NCI-H2196 treated with DMSO at 0.1 percent for 48 hours (cell line): ENCODE measurements at regions not wholly inside any gene's neighbourhood (a gene's known extent, or its start where the extent isn't known, plus 50 kb on each side); places are given as distances from the start of the nearest gene placed in this dataset.
A peak's percentile ranks its signal among the peaks of the same experiment; 100 is the strongest.

ENCODE experiments used
- DNase-seq: peaks from one replicate; lab custom pipeline; 2025; ENCODE audit not compliant: unreplicated experiment; lab: John Stamatoyannopoulos, UW

DNA sequence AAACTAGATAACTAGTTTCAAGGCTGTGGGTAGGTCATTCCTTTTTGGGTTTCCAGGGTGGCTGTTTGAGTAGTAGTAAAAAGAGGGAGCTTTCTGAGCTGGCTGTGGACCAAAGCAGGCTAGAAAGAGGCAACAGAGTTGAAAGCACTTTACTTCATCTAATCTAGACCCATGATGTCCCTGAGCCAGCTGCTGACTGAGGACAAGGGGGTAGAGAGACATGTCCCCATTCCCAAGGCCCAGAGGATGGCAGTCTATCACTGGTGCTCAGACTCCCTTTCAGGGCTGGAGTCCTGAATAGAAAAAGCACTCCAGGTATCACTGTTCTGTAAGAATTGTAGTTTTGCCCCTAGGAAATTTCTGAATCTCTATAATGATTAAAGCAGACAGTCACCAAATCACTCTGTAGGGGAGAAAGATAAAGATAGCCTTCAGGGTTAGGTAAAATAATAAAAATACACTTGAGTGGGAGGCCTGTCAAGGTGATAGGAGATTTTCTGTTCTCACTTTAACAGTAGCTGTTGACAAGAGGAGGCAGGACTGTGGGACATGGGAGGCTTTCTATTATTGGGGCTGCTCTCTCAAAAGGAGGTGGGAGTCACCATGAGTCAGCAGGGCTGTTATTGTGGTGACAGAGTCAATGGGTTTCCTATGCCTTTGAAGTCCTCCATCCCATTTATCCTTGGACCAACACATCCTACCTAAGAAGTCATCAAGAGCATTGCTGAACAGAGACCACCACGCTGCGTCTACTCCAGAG lies 190.2 kb upstream of the MPHOSPH6 start:
- DNase-seq = no peak

GRCh38 chr16:82358606-82359221 lies 188.7 kb upstream of the MPHOSPH6 start:
- no peak for DNase-seq

DNA sequence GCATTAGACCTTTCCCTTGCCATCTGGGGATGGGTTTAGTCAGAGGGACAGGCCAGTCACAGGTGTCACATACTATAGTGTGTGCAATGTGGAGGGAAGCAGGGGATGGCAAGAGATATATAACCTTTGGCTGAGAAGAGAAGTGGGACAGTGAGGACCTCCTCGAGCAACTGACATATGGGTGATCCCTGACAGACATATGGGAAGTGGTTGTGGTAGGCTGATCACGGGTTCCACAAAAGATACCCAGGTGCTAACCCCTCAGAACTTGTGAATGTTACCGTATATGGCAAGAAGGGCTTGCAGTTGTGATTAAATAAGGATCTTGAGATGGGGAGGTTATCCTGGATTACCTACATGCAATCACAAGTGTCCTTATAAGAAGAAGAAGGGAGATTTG lies 188.1 kb upstream of the MPHOSPH6 start:
- DNase-seq = no peak

DNA sequence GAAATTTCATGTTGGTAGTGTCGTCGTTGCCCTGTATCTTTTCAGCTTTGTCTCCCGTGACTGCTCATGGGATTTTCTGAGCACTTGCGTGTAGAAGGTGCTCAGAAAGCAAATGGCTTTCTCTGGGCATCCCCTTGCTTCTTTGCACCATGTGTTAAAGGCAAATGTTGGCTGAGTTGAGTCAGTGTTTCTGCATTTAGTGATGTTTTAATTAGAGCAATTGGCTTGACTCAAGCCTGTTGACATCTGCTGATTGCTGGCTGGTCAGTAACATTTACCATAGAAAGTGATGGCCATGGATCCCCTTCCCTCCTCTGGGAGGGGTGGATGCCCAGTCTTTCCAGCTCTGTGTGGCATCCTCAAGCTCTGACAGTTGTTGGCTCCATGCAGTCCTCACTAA lies 187.2 kb upstream of the MPHOSPH6 start:
- no peak for DNase-seq

DNA sequence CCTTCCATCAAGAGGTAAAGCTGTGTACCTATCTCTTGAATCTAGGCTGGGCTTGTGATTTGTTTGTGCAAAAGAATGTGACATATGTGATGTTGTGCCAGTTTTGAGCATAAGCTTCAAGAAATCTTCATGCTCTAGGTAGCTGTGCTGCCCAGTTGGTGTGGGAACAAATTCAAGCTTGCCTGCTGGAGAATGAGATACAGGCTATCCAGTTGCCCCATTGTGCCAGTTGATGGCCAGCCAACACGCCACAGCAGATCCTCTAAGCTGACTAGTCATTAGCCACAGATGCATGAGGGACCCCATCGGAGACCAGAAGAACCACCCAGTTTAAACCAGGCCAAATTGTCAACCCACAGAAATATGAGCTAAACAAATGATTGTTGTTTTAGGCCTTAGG lies 180.5 kb upstream of the MPHOSPH6 start:
- DNase-seq = no peak

GRCh38 chr16:82345318-82345717 lies 175.3 kb upstream of the MPHOSPH6 start:
- DNase-seq = no peak

DNA sequence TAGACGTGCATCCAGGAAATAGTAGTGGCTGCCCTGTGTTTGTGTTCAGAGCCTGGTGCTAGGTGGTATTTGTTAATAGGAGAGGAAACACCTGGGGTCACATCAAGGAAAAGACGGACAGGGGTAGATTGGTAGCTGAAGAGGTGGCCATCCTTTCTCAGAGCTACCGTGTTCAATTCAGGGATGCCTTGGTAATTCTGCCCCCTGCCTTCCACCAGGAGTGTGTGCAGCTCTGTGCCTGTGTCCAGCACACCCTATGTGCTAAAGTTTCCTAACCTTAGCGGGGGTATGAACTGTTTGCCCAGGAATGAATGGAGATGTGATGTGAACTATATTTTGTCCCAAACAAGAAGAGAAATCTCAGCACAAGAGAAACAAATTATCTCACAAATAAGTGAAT lies 174.1 kb upstream of the MPHOSPH6 start:
- no peak for DNase-seq

GRCh38 chr16:82341146-82341669 lies 171.2 kb upstream of the MPHOSPH6 start:
- no peak for DNase-seq

GRCh38 chr16:82340531-82340930 lies 170.5 kb upstream of the MPHOSPH6 start:
- no peak for DNase-seq

GRCh38 chr16:82337355-82337754 lies 167.3 kb upstream of the MPHOSPH6 start:
- DNase-seq = no peak

DNA sequence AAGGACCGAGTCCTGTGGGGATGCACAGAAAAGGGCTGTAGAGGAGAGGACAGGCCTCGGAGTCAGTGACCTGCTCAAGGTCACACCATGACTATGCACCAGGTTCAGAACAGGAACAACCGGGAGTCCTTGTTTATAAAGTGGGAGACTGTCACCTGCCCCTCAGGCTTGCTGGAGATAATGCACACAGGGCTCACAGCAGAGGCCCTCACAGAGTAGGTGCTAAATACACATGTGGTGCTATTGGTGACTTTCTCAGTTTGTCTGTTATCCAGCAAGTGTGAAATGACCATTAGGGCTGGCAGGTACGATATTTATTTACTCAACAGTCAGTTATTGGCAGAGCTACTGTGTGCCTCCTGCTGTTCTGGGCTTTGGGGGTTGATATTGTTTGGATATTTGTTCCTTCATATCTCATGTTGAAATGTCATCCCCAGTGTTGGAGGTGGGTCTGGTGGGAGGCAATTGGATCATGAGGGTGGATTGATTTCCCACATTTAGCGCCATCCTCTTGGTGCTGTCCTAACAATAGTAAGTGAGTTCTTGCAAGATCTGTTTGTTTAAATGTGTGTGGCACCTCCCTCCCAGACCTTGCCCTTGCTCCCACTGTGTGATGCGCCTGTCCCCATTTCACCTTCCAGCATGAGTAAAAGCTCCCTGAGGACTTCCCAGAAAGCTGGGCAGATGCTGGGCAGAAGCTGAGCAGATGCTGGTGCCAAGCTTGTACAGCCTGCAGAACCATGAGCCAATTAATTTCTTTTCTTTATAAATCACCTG lies 162.1 kb upstream of the MPHOSPH6 start:
- DNase-seq = no peak

- no peak for DNase-seq
Observed at GRCh38 chr16:82331397-82331796, 161.4 kb upstream of the MPHOSPH6 start.

- peak; percentile 57 for DNase-seq
Observed at GRCh38 chr16:82329504-82330192, 159.6 kb upstream of the MPHOSPH6 start.

GRCh38 chr16:82328881-82329469 lies 159.0 kb upstream of the MPHOSPH6 start:
- DNase-seq = no peak

DNA sequence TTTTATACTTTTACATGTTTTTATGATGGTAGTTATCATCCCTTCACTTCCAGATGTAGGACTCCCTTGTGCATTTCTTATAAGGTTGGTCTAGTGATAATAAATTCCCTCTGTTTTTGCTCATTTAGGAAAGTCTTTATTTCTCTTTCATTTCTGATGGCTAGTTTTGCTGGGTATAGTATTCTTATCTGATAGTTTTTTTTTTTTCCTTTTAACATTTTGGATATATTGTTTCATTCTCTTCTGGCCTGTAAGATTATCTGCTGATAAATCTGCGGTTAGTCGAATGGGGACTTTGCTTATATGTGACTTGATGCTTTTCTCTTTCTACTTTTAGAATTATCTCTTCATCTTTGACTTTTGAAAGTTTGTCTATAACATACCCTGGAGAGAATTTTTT lies 153.1 kb upstream of the MPHOSPH6 start:
- DNase-seq = no peak

DNA sequence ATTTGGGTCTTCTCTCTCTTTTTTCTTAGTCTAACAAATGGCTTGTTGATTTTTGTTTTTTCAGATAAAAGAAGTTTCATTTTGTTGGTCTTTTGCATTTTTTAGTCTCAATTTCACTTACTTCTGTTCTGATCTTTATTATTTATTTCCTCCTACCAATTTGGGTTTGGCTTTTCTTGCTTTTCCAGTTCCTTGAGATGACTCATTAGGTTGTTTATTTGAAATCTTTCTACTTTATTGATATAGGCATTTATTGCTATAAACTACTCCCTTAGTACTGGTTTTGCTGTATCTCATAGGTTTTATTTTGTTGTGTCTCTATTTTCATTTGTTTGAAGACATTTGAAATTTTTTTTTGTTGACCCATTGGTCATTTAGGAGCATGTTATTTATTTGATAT lies 152.2 kb upstream of the MPHOSPH6 start:
- no peak for DNase-seq

DNA sequence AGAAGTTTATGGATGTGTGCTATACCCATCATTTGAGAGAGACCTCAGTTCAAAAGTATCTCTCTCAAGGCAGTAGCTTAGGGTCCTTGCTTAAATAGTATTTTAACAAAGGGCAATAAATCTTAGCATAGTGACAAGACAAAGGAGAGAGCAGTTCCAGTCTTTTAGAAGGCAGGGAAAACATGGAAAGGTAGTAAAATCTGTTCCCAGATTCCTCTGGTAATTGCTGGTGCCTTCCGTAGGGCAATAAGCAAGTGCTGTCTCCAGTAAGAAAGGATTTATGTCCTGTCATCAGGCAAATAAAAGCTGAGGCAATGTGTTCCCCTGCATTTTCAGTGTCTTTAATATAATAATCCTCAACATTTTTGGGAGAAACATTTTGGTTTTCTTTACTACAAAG lies 149.0 kb upstream of the MPHOSPH6 start:
- DNase-seq = no peak

DNA sequence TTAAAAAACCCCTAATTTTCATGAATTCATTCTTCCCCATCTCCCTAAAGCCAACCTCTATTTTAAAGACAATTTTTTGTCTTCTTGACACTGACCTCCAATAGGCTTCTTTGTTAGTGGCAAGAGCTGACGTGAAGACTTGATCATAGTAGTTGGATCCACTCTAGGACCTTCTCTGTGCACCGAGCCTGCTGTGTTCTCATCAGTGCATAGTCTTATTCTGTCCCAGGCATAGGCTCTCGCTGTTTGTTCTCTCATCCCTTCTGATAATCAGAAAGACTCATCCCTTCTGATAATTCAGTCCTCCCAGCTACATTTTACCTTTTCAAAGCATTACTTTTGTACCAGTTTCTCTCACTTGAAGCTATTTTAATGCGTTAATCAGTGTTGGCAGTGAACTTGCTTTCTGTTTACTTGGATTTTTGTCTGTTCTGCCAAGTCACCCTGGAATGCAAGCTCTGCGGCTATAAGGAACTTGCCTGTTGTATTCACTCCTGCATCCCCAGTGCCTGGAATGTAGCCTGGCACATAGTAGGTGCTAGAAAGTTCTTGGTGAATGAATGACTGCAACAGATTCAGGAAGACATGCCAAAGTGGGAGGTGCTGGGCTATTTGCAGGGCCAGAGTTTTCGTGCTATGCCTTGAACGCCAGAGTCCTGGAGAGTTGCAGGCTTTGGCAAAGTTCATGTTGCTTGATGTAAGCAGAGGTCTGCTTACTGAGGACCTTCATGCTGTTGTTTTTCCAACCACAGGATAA lies 147.6 kb upstream of the MPHOSPH6 start:
- DNase-seq = no peak

DNA sequence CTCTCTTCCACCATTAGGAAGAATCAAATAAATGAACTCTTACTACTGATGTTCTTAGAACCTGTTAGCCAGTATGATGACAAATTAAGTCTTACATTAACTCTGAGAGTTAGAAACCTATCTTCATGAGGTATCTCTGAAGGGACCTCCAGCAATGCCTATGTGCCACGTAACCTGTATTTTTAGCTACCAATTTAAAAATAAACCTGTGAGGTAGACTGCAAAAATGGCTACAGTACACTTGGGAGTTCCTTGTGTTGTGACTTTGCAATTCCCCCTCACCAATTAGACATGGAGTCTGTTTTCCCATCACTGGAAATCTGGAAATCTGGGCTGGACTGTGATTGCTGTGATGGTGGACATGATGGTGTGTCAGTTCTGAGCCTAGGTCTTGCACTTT lies 143.7 kb upstream of the MPHOSPH6 start:
- no peak for DNase-seq

- no peak for DNase-seq
Observed at GRCh38 chr16:82311528-82311927, 141.5 kb upstream of the MPHOSPH6 start.
